Suprapubic skin (tissue), 4 donors: ENCODE measurements at regions not wholly inside any gene's neighbourhood (a gene's known extent, or its start where the extent isn't known, plus 50 kb on each side); places are given as distances from the start of the nearest gene placed in this dataset.

Experiments
- DNase-seq, 2 donors: peaks; one replicate each; pipeline ENCODE4 v3.0.0-alpha.2; 2019; ENCODE audit warnings: low spot score in 2 of 2
- H3K27ac ChIP-seq: fragments of 200-600 bp; sonication (generic); one replicate; pipeline ENCODE4 v1.5.1; 2019
- H3K27me3 ChIP-seq: fragments of 200-600 bp; sonication (generic); one replicate; pipeline ENCODE4 v1.5.1; 2019
- H3K36me3 ChIP-seq: fragments of 200-600 bp; sonication (generic); one replicate; pipeline ENCODE4 v1.5.1; 2019
- H3K4me1 ChIP-seq: fragments of 200-600 bp; sonication (generic); one replicate; pipeline ENCODE4 v1.5.1; 2019
- H3K4me3 ChIP-seq: fragments of 200-600 bp; sonication (generic); one replicate; pipeline ENCODE4 v1.5.1; 2019; ENCODE audit warnings: mild to moderate bottlenecking
- H3K9me3 ChIP-seq: fragments of 200-600 bp; sonication (generic); one replicate; pipeline ENCODE4 v1.5.1; 2019
- CTCF ChIP-seq, 2 donors: fragments of 200-600 bp in 1 of 2; fragments of 450-650 bp in 1 of 2; sonication (generic) in 1 of 2; IDR thresholded peaks; one replicate each; pipeline ENCODE4 v1.5.1; 2016 to 2019; ENCODE audit warnings: antibody characterized with exemption in 2 of 2, mild to moderate bottlenecking in 1 of 2, moderate library complexity in 1 of 2
- EP300 ChIP-seq: sonication (generic); formaldehyde crosslinking; IDR thresholded peaks from one replicate; pipeline ENCODE4 v1.6.1; 2017; ENCODE audit warnings: antibody characterized with exemption
- POLR2A ChIP-seq, 2 donors: fragments of 450-650 bp; IDR thresholded peaks; one replicate each; pipeline ENCODE4 v1.6.1; 2017; ENCODE audit warnings: antibody characterized with exemption in 2 of 2, mild to moderate bottlenecking in 2 of 2, moderate library complexity in 2 of 2
- POLR2AphosphoS5 ChIP-seq, 3 donors: sonication (generic); formaldehyde crosslinking; IDR thresholded peaks; one replicate each; pipeline ENCODE4 v1.6.1; 2017; ENCODE audit warnings: antibody characterized with exemption in 3 of 3
- WGBS: methylation state at CpG from one replicate; pipeline ENCODE4 v1.1.5; 2018; 5-methylcytosine and 5-hydroxymethylcytosine counted together

DNA sequence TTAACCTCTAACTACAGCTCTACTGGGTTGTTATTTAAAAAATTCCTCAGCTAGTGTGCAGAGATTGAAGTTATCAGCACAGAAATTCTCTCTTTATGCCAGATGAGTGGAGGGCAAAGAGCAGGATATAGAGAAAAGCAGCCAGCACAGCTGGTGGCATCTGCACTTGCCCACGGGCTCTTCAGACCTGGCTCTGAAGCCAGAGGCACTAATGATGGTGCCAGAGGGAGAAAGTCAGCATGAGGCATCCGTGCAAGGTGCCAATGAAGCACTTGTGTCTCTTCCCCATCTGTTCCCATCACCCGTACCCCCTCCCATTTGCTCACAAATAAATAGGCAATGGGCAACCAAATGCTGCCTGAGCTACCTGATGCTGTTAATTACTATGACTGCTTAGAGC is 138.9 kb downstream of the OLFM4 start:
- WGBS: 37% methylated on average over 3 of the region's 3 CpGs
- Histone ChIP-seq H3K4me3 (no peak overlapping the region), H3K27me3 (peaks cover 4% of the 10 kb centered on the region), H3K9me3 (no peaks in the 10 kb centered on the region), H3K27ac (no peak overlapping the region), H3K36me3 (no peaks in the 10 kb centered on the region), H3K4me1 (no peaks in the 10 kb centered on the region)
- no peak for DNase-seq
- no peak for TF ChIP-seq POLR2A (IDR thresholded peaks at IDR 0.05)

GRCh38 chr13:53170910-53171309 is 142.3 kb downstream of the OLFM4 start:
- DNase-seq: no peak
- WGBS: 56% methylated on average over 1 of the region's 1 CpG
- Histone ChIP-seq H3K4me3 (no peak overlapping the region), H3K27me3 (peaks cover 4% of the 10 kb centered on the region), H3K9me3 (no peaks in the 10 kb centered on the region), H3K4me1 (no peaks in the 10 kb centered on the region), H3K27ac (no peak overlapping the region), H3K36me3 (no peaks in the 10 kb centered on the region)
- TF ChIP-seq CTCF (IDR thresholded peaks at IDR 0.05) (no peak), POLR2A (IDR thresholded peaks at IDR 0.05) (no peak), EP300 (no peak), POLR2AphosphoS5 (IDR thresholded peaks at IDR 0.05) (no peak)

DNA sequence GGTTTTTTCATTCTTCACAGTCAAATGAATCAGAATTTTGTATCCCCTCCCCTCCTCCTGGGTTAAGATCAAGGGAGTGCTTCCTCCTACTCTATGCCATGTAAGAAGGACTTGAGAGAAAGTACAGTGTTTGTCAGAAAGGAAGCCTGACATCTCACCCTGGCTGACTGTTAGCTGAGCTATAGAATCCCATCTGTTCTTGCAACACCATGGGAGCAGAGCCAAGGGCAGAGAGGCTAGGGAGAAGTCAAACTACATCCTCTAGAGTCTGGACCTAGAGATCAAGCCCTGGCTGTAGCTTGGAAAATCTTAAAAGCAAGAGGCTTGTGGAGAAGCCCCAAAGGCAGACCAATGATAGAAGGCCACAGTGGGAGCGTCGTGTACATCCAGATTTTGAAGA is 145.9 kb downstream of the OLFM4 start:
- TF ChIP-seq CTCF (IDR thresholded peaks at IDR 0.05) (no peak), POLR2AphosphoS5 (IDR thresholded peaks at IDR 0.05) (no peak), EP300 (no peak), POLR2A (IDR thresholded peaks at IDR 0.05) (no peak)
- Histone ChIP-seq H3K27me3 (no peaks in the 10 kb centered on the region), H3K9me3 (no peaks in the 10 kb centered on the region), H3K36me3 (no peaks in the 10 kb centered on the region), H3K27ac (no peak overlapping the region), H3K4me3 (no peak overlapping the region), H3K4me1 (no peaks in the 10 kb centered on the region)
- WGBS: 60% methylated on average over 2 of the region's 2 CpGs
- no peak for DNase-seq

- Histone ChIP-seq H3K36me3 (no peaks in the 10 kb centered on the region), H3K4me1 (no peaks in the 10 kb centered on the region), H3K27me3 (peaks cover 2% of the 10 kb centered on the region), H3K4me3 (no peak overlapping the region), H3K27ac (no peak overlapping the region), H3K9me3 (no peaks in the 10 kb centered on the region)
- TF ChIP-seq CTCF (IDR thresholded peaks at IDR 0.05): no peak
- no peak for TF ChIP-seq EP300
- TF ChIP-seq POLR2A (IDR thresholded peaks at IDR 0.05): no peak
- TF ChIP-seq POLR2AphosphoS5 (IDR thresholded peaks at IDR 0.05): no peak
- DNase-seq: no peak
Measured at GRCh38 chr13:53180684-53181083, 152.1 kb downstream of the OLFM4 start.

DNA sequence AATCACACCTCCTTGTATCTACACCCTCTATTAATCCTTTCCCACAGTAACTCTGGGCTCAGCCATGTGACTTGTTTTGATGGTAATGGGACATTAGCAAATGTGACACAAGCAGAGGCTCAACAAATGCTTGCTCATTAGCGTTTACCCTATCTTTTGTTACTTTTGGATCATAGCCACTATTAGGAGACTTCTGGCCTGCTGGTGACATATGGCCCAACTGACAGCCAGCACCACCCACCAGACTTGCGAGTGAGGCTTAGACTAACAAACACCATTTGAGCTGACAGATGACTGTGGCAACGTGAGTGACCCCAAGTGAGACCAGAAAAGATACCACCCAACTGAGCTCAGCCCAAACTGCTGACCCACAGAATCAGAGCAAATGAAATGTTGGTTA is 154.1 kb downstream of the OLFM4 start:
- no peaks in the 10 kb centered on the region for H3K9me3 ChIP-seq
- DNase-seq: no peak
- no peaks in the 10 kb centered on the region for H3K36me3 ChIP-seq
- no peaks in the 10 kb centered on the region for H3K4me1 ChIP-seq
- TF ChIP-seq CTCF (IDR thresholded peaks at IDR 0.05) (no peak), EP300 (no peak)
- peaks cover 2% of the 10 kb centered on the region for H3K27me3 ChIP-seq
- H3K27ac ChIP-seq: no peak overlapping the region
- no peak overlapping the region for H3K4me3 ChIP-seq
- 70% methylated on average over 3 of the region's 3 CpGs for WGBS

DNA sequence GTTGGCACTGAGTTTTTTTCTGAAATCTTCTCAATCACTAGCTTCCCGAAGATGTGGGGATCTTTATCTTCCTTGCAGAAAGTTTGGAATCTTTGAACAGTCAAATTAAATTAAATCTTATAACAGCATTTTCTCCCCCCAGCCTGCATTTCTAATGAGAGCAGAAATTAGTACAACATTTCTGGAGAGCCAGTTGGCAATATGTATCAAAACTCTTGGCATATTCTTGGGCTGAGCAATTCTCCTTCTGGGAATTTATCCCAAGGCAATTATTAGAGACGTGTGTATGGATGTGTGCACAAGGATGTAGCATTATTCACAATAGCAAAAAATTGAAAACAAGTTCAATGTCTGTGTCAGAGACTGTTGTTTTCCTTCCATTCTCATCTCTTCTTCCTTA is 159.5 kb downstream of the OLFM4 start:
- TF ChIP-seq POLR2AphosphoS5 (IDR thresholded peaks at IDR 0.05) (no peak), EP300 (no peak), POLR2A (IDR thresholded peaks at IDR 0.05) (no peak), CTCF (IDR thresholded peaks at IDR 0.05) (no peak)
- H3K9me3 ChIP-seq: no peaks in the 10 kb centered on the region
- H3K27me3 ChIP-seq: peaks cover 5% of the 10 kb centered on the region
- no peak overlapping the region for H3K4me3 ChIP-seq
- H3K36me3 ChIP-seq: no peaks in the 10 kb centered on the region
- 28% methylated on average over 2 of the region's 2 CpGs for WGBS
- H3K4me1 ChIP-seq: no peaks in the 10 kb centered on the region
- no peak overlapping the region for H3K27ac ChIP-seq
- no peak for DNase-seq
